HepG2 (cell line): ENCODE measurements at regions not wholly inside any gene's neighbourhood (a gene's known extent, or its start where the extent isn't known, plus 50 kb on each side); places are given as distances from the start of the nearest gene placed in this dataset.

Source experiments
- ATM ChIP-seq: fragments of 450-650 bp; IDR thresholded peaks from 2 replicates; pipeline ENCODE4 v1.7.1; 2017; ENCODE audit warnings: mild to moderate bottlenecking, borderline replicate concordance
- CEBPG ChIP-seq: IDR thresholded peaks from 2 replicates; pipeline ENCODE4 v1.6.1; 2016
- HDAC2 ChIP-seq: sonication (generic); formaldehyde crosslinking; IDR thresholded peaks from 2 replicates; pipeline ENCODE4 v1.4.0; 2020; ENCODE audit warnings: missing genetic modification reagents
- KMT2A ChIP-seq: sonication (generic); formaldehyde crosslinking; IDR thresholded peaks from 2 replicates; pipeline ENCODE4 v1.4.0; 2020; ENCODE audit warnings: missing genetic modification reagents
- NAIF1 ChIP-seq: sonication (generic); formaldehyde crosslinking; IDR thresholded peaks from 2 replicates; pipeline ENCODE4 v1.5.0; 2020; ENCODE audit warnings: mild to moderate bottlenecking, missing genetic modification reagents, borderline replicate concordance
- NR2F1 ChIP-seq, 2 experiments: fragments of 450-650 bp in 1 of 2; formaldehyde crosslinking in 1 of 2; IDR thresholded peaks; 2 replicates each; pipeline versions ENCODE4 v1.5.0 to v1.6.1; 2016 to 2020; ENCODE audit warnings: mild to moderate bottlenecking in 1 of 2, missing compliant biosample characterization in 1 of 2, missing genetic modification reagents in 1 of 2, moderate library complexity in 1 of 2
- PAWR ChIP-seq: sonication (generic); formaldehyde crosslinking; IDR thresholded peaks from 2 replicates; pipeline ENCODE4 v1.4.0; 2020; ENCODE audit warnings: missing genetic modification reagents, mild to moderate bottlenecking, borderline replicate concordance
- PHF8 ChIP-seq: sonication (generic); formaldehyde crosslinking; IDR thresholded peaks from 2 replicates; pipeline ENCODE4 v1.5.0; 2020; ENCODE audit warnings: missing genetic modification reagents
- PTBP1 ChIP-seq: fragments of 200-400 bp; formaldehyde crosslinking; IDR thresholded peaks from 2 replicates; pipeline ENCODE4 v1.6.1; 2018; ENCODE audit warnings: low read length, low read depth; ENCODE audit not compliant: poor library complexity, severe bottlenecking
- SMAD3 ChIP-seq: sonication (generic); formaldehyde crosslinking; IDR thresholded peaks from 2 replicates; pipeline ENCODE4 v1.4.0; 2020; ENCODE audit warnings: missing genetic modification reagents
- STAG1 ChIP-seq: sonication (generic); formaldehyde crosslinking; IDR thresholded peaks from 2 replicates; pipeline ENCODE4 v1.4.0; 2020; ENCODE audit warnings: missing genetic modification reagents
- TP53 ChIP-seq: sonication (generic); formaldehyde crosslinking; conservative IDR thresholded peaks from 2 replicates; pipeline ENCODE4 v1.4.0; 2020; ENCODE audit warnings: missing genetic modification reagents
- ZKSCAN8 ChIP-seq: IDR thresholded peaks from 2 replicates; pipeline ENCODE4 v1.6.1; 2016; ENCODE audit warnings: borderline replicate concordance, missing genetic modification reagents, missing compliant biosample characterization
- ZNF230 ChIP-seq: sonication (generic); formaldehyde crosslinking; IDR thresholded peaks from 2 replicates; pipeline ENCODE4 v1.4.0; 2020; ENCODE audit warnings: mild to moderate bottlenecking, missing genetic modification reagents
- ZNF44 ChIP-seq: sonication (generic); formaldehyde crosslinking; IDR thresholded peaks from 2 replicates; pipeline ENCODE4 v1.5.1; 2020; ENCODE audit warnings: mild to moderate bottlenecking, missing genetic modification reagents
- ZNF703 ChIP-seq: sonication (generic); formaldehyde crosslinking; IDR thresholded peaks from 2 replicates; pipeline ENCODE4 v1.5.1; 2020; ENCODE audit warnings: missing genetic modification reagents, mild to moderate bottlenecking, moderate library complexity, borderline replicate concordance
- ZSCAN21 ChIP-seq: sonication (generic); formaldehyde crosslinking; IDR thresholded peaks from 2 replicates; pipeline ENCODE4 v1.8.0; 2022; ENCODE audit warnings: mild to moderate bottlenecking, missing genetic modification reagents, moderate library complexity, borderline replicate concordance
- TF ChIP-seq, protein P1 (sequence below): sonication (generic); formaldehyde crosslinking; IDR thresholded peaks from 2 replicates; pipeline ENCODE4 v1.9.0; 2021; ENCODE audit warnings: missing genetic modification reagents, mild to moderate bottlenecking, borderline replicate concordance
- TF ChIP-seq, protein P2 (sequence below): sonication (generic); formaldehyde crosslinking; IDR thresholded peaks from 2 replicates; pipeline ENCODE4 v1.4.0; 2020; ENCODE audit warnings: missing genetic modification reagents
- TF ChIP-seq, protein P3 (sequence below): IDR thresholded peaks from 2 replicates; pipeline ENCODE4 v1.6.1; 2016; ENCODE audit warnings: missing compliant biosample characterization, missing genetic modification reagents, borderline replicate concordance
- TF ChIP-seq, protein P4 (sequence below): IDR thresholded peaks from 2 replicates; pipeline ENCODE4 v1.6.1; 2012; ENCODE audit warnings: low read depth, low read length, improper control_type of control experiment
- TF ChIP-seq, protein P5 (sequence below), 2 experiments: sonication (generic) in 1 of 2; formaldehyde crosslinking in 1 of 2; IDR thresholded peaks; 2 replicates each; pipeline versions ENCODE4 v1.5.1 to v1.6.1; 2011 to 2020; ENCODE audit warnings: borderline replicate concordance in 1 of 2, low read depth in 1 of 2, low read length in 1 of 2, mild to moderate bottlenecking in 1 of 2, missing genetic modification reagents in 1 of 2, moderate library complexity in 1 of 2

DNA sequence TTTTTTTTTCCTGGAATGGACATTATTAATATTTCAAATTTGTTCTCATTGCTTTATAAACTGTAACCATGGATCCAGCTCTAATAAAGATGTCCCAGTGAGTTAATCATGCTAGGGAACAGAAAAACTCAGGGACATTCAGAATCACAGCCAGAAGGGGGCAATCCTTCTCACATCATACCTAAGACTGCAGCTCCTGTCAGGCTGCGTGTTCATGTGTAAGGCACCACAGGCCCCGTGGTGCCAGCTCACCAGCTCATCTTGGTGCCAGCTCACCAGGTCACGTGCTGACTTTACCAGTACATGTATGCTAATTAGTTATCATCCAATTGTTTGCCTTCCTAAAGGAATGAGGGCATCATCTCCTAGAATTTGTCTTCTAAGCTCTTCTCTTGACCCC lies 84.7 kb upstream of the NEDD4L start (continued):
- TF ChIP-seq, protein P1, sequence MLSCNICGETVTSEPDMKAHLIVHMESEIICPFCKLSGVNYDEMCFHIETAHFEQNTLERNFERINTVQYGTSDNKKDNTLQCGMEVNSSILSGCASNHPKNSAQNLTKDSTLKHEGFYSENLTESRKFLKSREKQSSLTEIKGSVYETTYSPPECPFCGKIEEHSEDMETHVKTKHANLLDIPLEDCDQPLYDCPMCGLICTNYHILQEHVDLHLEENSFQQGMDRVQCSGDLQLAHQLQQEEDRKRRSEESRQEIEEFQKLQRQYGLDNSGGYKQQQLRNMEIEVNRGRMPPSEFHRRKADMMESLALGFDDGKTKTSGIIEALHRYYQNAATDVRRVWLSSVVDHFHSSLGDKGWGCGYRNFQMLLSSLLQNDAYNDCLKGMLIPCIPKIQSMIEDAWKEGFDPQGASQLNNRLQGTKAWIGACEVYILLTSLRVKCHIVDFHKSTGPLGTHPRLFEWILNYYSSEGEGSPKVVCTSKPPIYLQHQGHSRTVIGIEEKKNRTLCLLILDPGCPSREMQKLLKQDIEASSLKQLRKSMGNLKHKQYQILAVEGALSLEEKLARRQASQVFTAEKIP (CRISPR knock-in tag), result no peak
- TF ChIP-seq PHF8, result no peak
- TF ChIP-seq ATM, result no peak
- TF ChIP-seq ZNF44, result no peak
- TF ChIP-seq, protein P2, sequence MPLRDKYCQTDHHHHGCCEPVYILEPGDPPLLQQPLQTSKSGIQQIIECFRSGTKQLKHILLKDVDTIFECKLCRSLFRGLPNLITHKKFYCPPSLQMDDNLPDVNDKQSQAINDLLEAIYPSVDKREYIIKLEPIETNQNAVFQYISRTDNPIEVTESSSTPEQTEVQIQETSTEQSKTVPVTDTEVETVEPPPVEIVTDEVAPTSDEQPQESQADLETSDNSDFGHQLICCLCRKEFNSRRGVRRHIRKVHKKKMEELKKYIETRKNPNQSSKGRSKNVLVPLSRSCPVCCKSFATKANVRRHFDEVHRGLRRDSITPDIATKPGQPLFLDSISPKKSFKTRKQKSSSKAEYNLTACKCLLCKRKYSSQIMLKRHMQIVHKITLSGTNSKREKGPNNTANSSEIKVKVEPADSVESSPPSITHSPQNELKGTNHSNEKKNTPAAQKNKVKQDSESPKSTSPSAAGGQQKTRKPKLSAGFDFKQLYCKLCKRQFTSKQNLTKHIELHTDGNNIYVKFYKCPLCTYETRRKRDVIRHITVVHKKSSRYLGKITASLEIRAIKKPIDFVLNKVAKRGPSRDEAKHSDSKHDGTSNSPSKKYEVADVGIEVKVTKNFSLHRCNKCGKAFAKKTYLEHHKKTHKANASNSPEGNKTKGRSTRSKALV (CRISPR knock-in tag), result no peak
- TF ChIP-seq HDAC2 (CRISPR knock-in tag), result peak; percentile 44; the same call in 1 of the 2 replicates
- TF ChIP-seq SMAD3 (CRISPR knock-in tag), result 0 out of 2 replicates have a peak, but pooled peaks have one; percentile 50
- TF ChIP-seq ZNF703 (CRISPR knock-in tag), result no peak
- no peak for TF ChIP-seq PTBP1
- TF ChIP-seq STAG1 (CRISPR knock-in tag), result peak; percentile 81
- TF ChIP-seq ZSCAN21 (CRISPR knock-in tag), result no peak
- no peak for TF ChIP-seq NAIF1 (CRISPR knock-in tag)
- TF ChIP-seq ZNF230 (CRISPR knock-in tag), result no peak
- TF ChIP-seq KMT2A, result no peak
- TF ChIP-seq, protein P3, sequence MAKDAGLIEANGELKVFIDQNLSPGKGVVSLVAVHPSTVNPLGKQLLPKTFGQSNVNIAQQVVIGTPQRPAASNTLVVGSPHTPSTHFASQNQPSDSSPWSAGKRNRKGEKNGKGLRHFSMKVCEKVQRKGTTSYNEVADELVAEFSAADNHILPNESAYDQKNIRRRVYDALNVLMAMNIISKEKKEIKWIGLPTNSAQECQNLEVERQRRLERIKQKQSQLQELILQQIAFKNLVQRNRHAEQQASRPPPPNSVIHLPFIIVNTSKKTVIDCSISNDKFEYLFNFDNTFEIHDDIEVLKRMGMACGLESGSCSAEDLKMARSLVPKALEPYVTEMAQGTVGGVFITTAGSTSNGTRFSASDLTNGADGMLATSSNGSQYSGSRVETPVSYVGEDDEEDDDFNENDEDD (CRISPR knock-in tag), result no peak
- TF ChIP-seq NR2F1 (CRISPR knock-in tag; IDR thresholded peaks at IDR 0.05), result no peak
- 0 out of 2 replicates have a peak, but pooled peaks have one; percentile 10 for TF ChIP-seq CEBPG (CRISPR knock-in tag)
- TF ChIP-seq ZKSCAN8 (CRISPR knock-in tag), result 0 out of 2 replicates have a peak, but pooled peaks have one; percentile 20
- TF ChIP-seq, protein P4, sequence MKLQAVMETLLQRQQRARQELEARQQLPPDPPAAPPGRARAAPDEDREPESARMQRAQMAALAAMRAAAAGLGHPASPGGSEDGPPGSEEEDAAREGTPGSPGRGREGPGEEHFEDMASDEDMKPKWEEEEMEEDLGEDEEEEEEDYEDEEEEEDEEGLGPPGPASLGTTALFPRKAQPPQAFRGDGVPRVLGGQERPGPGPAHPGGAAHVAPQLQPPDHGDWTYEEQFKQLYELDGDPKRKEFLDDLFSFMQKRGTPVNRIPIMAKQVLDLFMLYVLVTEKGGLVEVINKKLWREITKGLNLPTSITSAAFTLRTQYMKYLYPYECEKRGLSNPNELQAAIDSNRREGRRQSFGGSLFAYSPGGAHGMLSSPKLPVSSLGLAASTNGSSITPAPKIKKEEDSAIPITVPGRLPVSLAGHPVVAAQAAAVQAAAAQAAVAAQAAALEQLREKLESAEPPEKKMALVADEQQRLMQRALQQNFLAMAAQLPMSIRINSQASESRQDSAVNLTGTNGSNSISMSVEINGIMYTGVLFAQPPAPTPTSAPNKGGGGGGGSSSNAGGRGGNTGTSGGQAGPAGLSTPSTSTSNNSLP, result peak; percentile 49; the same call in 1 of the 2 replicates
- TF ChIP-seq PAWR (CRISPR knock-in tag), result no peak
- TF ChIP-seq, protein P5, sequence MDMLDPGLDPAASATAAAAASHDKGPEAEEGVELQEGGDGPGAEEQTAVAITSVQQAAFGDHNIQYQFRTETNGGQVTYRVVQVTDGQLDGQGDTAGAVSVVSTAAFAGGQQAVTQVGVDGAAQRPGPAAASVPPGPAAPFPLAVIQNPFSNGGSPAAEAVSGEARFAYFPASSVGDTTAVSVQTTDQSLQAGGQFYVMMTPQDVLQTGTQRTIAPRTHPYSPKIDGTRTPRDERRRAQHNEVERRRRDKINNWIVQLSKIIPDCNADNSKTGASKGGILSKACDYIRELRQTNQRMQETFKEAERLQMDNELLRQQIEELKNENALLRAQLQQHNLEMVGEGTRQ (IDR thresholded peaks at IDR 0.05; ENCODE audit: low read depth, low read length), result no peak
- TF ChIP-seq, protein P5 (CRISPR knock-in tag; IDR thresholded peaks at IDR 0.05; ENCODE audit: borderline replicate concordance), result peak; percentile 16; the same call in 1 of the 2 replicates
- TF ChIP-seq TP53 (CRISPR knock-in tag), result no peak
